ENCODE measurements at regions not wholly inside any gene's neighbourhood (a gene's known extent, or its start where the extent isn't known, plus 50 kb on each side); places are given as distances from the start of the nearest gene placed in this dataset.

GRCh38 chr5:125394661-125395280 lies 648.3 kb upstream of the ZNF608 start:
- TF ChIP-seq CTCF (IDR thresholded peaks at IDR 0.05 in 4 of 5, conservative IDR thresholded peaks at IDR 0.05 in 1 of 5) (no peak), POLR2A (IDR thresholded peaks at IDR 0.05) (no peak)

All from gastrocnemius medialis (tissue), 4 donors.